Keratinocyte (primary cell): ENCODE measurements at regions not wholly inside any gene's neighbourhood (a gene's known extent, or its start where the extent isn't known, plus 50 kb on each side); places are given as distances from the start of the nearest gene placed in this dataset.

ENCODE experiments used
- DNase-seq: peaks from one replicate; pipeline ENCODE4 v3.0.0-alpha.2; 2011; ENCODE audit warnings: low read depth, missing footprints, low spot score
- FAIRE-seq: peaks from 2 replicates; lab custom pipeline; 2011; peaks lifted over from hg19 to GRCh38; lab: Jason Lieb, UNC
- H2AFZ ChIP-seq: 2 replicates; pipeline ENCODE4 v1.6.0; 2012; ENCODE audit warnings: low read length, control low read depth, inconsistent platforms; ENCODE audit not compliant: control insufficient read depth
- H3K27ac ChIP-seq: 2 replicates; pipeline ENCODE4 v1.5.1; 2011; ENCODE audit warnings: low read length; ENCODE audit not compliant: control insufficient read depth, insufficient read depth
- H3K27me3 ChIP-seq: 3 replicates; pipeline ENCODE4 v1.6.0; 2011; ENCODE audit warnings: low read length; ENCODE audit not compliant: control insufficient read depth, insufficient read depth; ENCODE audit errors: extremely low read depth
- H3K36me3 ChIP-seq, 2 experiments: 2 replicates in 1 of 2; 3 replicates in 1 of 2; pipeline ENCODE4 v1.5.1; 2011; ENCODE audit warnings: low read length in 2 of 2, mild to moderate bottlenecking in 1 of 2; ENCODE audit not compliant: control insufficient read depth in 2 of 2, insufficient read depth in 2 of 2; ENCODE audit errors: extremely low read depth in 1 of 2
- H3K4me1 ChIP-seq: 3 replicates; pipeline ENCODE4 v1.5.1; 2011; ENCODE audit warnings: low read length; ENCODE audit not compliant: control insufficient read depth, insufficient read depth; ENCODE audit errors: extremely low read depth
- H3K4me2 ChIP-seq: 3 replicates; pipeline ENCODE4 v1.6.0; 2011; ENCODE audit warnings: low read depth, low read length; ENCODE audit not compliant: control insufficient read depth, insufficient read depth; ENCODE audit errors: extremely low read depth
- H3K4me3 ChIP-seq, 3 experiments: fragments of 200-600 bp in 1 of 3; sonication (generic) in 1 of 3; 2 replicates in 2 of 3; 3 replicates in 1 of 3; pipeline ENCODE4 v1.5.1; 2011 to 2016; ENCODE audit warnings: low read length in 3 of 3, mild to moderate bottlenecking in 3 of 3, control low read depth in 2 of 3, inconsistent platforms in 1 of 3, low read depth in 1 of 3, mixed read lengths in 1 of 3, mixed run types in 1 of 3, moderate library complexity in 1 of 3; ENCODE audit not compliant: control insufficient read depth in 2 of 3, insufficient read depth in 2 of 3; ENCODE audit errors: extremely low read depth in 1 of 3
- H3K79me2 ChIP-seq: 2 replicates; pipeline ENCODE4 v1.6.0; 2012; ENCODE audit warnings: low read length; ENCODE audit not compliant: control insufficient read depth, insufficient read depth
- H3K9ac ChIP-seq: 3 replicates; pipeline ENCODE4 v1.6.0; 2011; ENCODE audit warnings: low read length; ENCODE audit not compliant: control insufficient read depth, insufficient read depth; ENCODE audit errors: extremely low read depth
- H3K9me1 ChIP-seq: 3 replicates; pipeline ENCODE4 v1.6.0; 2011; ENCODE audit warnings: low read length; ENCODE audit not compliant: control insufficient read depth, insufficient read depth; ENCODE audit errors: extremely low read depth
- H3K9me3 ChIP-seq: 2 replicates; pipeline ENCODE4 v1.5.1; 2012; ENCODE audit warnings: low read depth, low read length; ENCODE audit not compliant: control insufficient read depth
- H4K20me1 ChIP-seq: 3 replicates; pipeline ENCODE4 v1.6.0; 2011; ENCODE audit warnings: low read length; ENCODE audit not compliant: control insufficient read depth, insufficient read depth; ENCODE audit errors: extremely low read depth
- EZH2 ChIP-seq: IDR thresholded peaks from one replicate; pipeline ENCODE4 v1.6.1; 2012; ENCODE audit warnings: inconsistent platforms, mild to moderate bottlenecking, low read length, moderate library complexity
- dilution Hi-C: fragments of 300-500 bp; cut with MboI; formaldehyde crosslinking; loops from one replicate; pipeline ENCODE4 v1.7.0; 2020; ENCODE audit warnings: low sequenced_read_pairs; ENCODE audit not compliant: extremely low pct_ligation_motif_present
- TF ChIP-seq, protein P1 (sequence below), 3 experiments: IDR thresholded peaks in 1 of 3; conservative IDR thresholded peaks in 1 of 3; optimal IDR thresholded peaks in 1 of 3; 2 replicates in 2 of 3; 3 replicates in 1 of 3; pipeline versions ENCODE3 to v1.5.1; 2011; ENCODE audit warnings: low read length in 3 of 3, mild to moderate bottlenecking in 3 of 3, moderate library complexity in 2 of 3, control low read depth in 1 of 3, inconsistent platforms in 1 of 3; ENCODE audit not compliant: insufficient read depth in 2 of 3; ENCODE audit errors: extremely low read depth in 1 of 3

DNA sequence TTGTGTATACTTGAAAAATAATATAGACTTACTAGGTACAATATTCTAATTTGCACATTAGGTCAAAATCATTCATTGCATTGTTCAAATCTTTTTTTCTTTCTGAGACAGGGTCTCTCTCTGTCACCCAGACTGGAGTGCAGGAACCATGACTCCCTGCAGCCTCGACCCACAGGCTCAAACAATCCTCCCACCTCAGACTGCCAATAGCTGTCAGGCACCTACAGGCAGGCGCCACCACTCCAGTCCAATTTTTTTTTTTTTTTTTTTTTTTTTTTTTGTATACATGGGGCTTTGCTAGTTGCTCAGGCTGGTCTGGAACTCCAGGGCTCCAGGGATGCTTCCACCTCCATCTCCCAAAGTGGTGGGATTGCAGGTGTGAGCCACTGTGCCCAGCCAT is 656.9 kb downstream of the KCNT2 start:
- Histone ChIP-seq H3K4me2 (no peak overlapping the region), H3K9me1 (no peaks in the 10 kb centered on the region), H3K27me3 (no peaks in the 10 kb centered on the region), H3K36me3 (no peaks in the 10 kb centered on the region), H4K20me1 (no peaks in the 10 kb centered on the region), H3K4me1 (no peaks in the 10 kb centered on the region), H3K4me3 (no peak overlapping the region), H3K9ac (no peak overlapping the region), H3K9me3 (no peaks in the 10 kb centered on the region), H3K27ac (no peak overlapping the region), H2AFZ (no peak overlapping the region), H3K79me2 (no peaks in the 10 kb centered on the region)
- TF ChIP-seq EZH2, result no peak
- TF ChIP-seq, protein P1, sequence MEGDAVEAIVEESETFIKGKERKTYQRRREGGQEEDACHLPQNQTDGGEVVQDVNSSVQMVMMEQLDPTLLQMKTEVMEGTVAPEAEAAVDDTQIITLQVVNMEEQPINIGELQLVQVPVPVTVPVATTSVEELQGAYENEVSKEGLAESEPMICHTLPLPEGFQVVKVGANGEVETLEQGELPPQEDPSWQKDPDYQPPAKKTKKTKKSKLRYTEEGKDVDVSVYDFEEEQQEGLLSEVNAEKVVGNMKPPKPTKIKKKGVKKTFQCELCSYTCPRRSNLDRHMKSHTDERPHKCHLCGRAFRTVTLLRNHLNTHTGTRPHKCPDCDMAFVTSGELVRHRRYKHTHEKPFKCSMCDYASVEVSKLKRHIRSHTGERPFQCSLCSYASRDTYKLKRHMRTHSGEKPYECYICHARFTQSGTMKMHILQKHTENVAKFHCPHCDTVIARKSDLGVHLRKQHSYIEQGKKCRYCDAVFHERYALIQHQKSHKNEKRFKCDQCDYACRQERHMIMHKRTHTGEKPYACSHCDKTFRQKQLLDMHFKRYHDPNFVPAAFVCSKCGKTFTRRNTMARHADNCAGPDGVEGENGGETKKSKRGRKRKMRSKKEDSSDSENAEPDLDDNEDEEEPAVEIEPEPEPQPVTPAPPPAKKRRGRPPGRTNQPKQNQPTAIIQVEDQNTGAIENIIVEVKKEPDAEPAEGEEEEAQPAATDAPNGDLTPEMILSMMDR (optimal IDR thresholded peaks at IDR 0.05 in 1 of 3, IDR thresholded peaks at IDR 0.05 in 1 of 3, conservative IDR thresholded peaks at IDR 0.05 in 1 of 3; ENCODE audit: extremely low read depth in 1 of 3, insufficient read depth in 2 of 3, low read length in 3 of 3), result no peak
- no peak for FAIRE-seq
- no peak for DNase-seq
- dilution Hi-C loops, result no loop called here

DNA sequence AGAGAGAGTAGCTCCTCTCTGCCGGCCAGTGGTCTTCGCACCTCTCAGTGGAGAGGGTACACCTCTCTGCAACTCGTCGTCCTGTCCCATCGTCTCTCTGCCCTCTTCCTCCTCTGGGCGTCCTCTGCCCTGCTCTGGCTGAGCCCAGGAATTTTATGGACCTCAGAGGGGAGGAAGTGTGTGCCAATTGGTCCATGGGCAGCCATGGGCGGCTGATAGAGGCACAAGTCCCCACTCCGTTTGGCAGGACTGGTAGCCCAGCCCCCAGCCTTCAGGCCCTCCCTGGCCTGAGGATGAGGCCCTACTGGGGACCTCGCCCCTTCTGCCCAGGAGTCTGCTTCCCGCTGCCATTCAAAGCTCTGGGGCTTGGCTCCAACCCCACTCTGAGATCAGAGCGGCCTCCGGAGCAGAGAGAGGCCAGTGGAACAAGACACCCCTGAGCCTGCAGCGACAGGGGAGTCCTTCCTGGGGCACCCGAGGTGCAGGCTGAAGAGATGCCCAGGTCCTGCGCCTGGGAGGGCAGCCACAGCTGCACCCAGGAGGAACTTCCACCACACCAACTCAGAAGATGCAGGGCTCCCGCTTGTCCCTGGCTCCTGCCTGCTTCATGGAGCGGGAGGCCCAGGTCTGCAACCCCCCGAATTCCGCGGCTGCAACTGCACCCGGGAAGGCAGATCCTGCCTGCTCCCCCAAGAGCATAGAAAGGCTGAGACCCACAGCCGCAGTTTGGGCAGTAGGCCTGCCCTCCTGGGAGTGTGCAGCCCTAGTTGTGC is 659.9 kb downstream of the KCNT2 start:
- dilution Hi-C loops, result no loop called here
- Histone ChIP-seq H4K20me1 (no peaks in the 10 kb centered on the region), H3K9me1 (no peaks in the 10 kb centered on the region), H3K4me3 (no peak overlapping the region), H3K4me1 (no peaks in the 10 kb centered on the region), H3K79me2 (no peaks in the 10 kb centered on the region), H3K27me3 (no peaks in the 10 kb centered on the region), H3K9ac (no peak overlapping the region), H2AFZ (no peak overlapping the region), H3K36me3 (no peaks in the 10 kb centered on the region), H3K4me2 (no peak overlapping the region), H3K27ac (no peak overlapping the region), H3K9me3 (no peaks in the 10 kb centered on the region)
- TF ChIP-seq, protein P1 (optimal IDR thresholded peaks at IDR 0.05 in 1 of 3, IDR thresholded peaks at IDR 0.05 in 1 of 3, conservative IDR thresholded peaks at IDR 0.05 in 1 of 3; ENCODE audit: extremely low read depth in 1 of 3, insufficient read depth in 2 of 3, low read length in 3 of 3), result no peak
- TF ChIP-seq EZH2, result no peak
- DNase-seq, result no peak
- no peak for FAIRE-seq
